HG02938 (cell line): ENCODE measurements at regions not wholly inside any gene's neighbourhood (a gene's known extent, or its start where the extent isn't known, plus 50 kb on each side); places are given as distances from the start of the nearest gene placed in this dataset.

Experiments
- ATAC-seq: cut with Tn5 transposase; IDR thresholded peaks from one replicate; pipeline ENCODE4 v1.9.1; 2021; ENCODE audit warnings: mild to moderate bottlenecking, moderate library complexity; ENCODE audit not compliant: unreplicated experiment

GRCh38 chr20:58139849-58140786, 88.3 kb downstream of the ANKRD60 start:
- no peak for ATAC-seq

GRCh38 chr20:58138395-58138794, 90.1 kb downstream of the ANKRD60 start:
- ATAC-seq = no peak

- no peak for ATAC-seq
These were observed 90.7 kb downstream of the ANKRD60 start for GRCh38 chr20:58137651-58138265.

- ATAC-seq = no peak
These were observed 91.2 kb downstream of the ANKRD60 start for GRCh38 chr20:58137236-58137635.

- no peak for ATAC-seq
These were observed 92.3 kb downstream of the ANKRD60 start for GRCh38 chr20:58136149-58136484.

GRCh38 chr20:58135441-58136148, 92.9 kb downstream of the ANKRD60 start:
- ATAC-seq = no peak

GRCh38 chr20:58133020-58133808, 95.2 kb downstream of the ANKRD60 start:
- ATAC-seq = no peak

GRCh38 chr20:58131551-58132142, 96.8 kb downstream of the ANKRD60 start:
- no peak for ATAC-seq

GRCh38 chr20:58131151-58131550, 97.3 kb downstream of the ANKRD60 start:
- ATAC-seq = no peak

GRCh38 chr20:58130581-58130980, 97.9 kb downstream of the ANKRD60 start:
- no peak for ATAC-seq

GRCh38 chr20:58130156-58130555, 98.3 kb downstream of the ANKRD60 start:
- ATAC-seq = no peak

- ATAC-seq = no peak
These were observed 98.7 kb downstream of the ANKRD60 start for GRCh38 chr20:58129721-58130151.

- no peak for ATAC-seq
These were observed 99.5 kb downstream of the ANKRD60 start for GRCh38 chr20:58128635-58129625.

GRCh38 chr20:58127701-58128111, 100.7 kb downstream of the ANKRD60 start:
- no peak for ATAC-seq

GRCh38 chr20:58125726-58126125, 102.7 kb downstream of the ANKRD60 start:
- no peak for ATAC-seq

GRCh38 chr20:58117944-58118343, 110.5 kb downstream of the ANKRD60 start:
- no peak for ATAC-seq

GRCh38 chr20:58116505-58116904, 111.9 kb downstream of the ANKRD60 start:
- ATAC-seq = no peak

- no peak for ATAC-seq
These were observed 114.7 kb downstream of the ANKRD60 start for GRCh38 chr20:58113716-58114115.
